ENCODE measurements at regions not wholly inside any gene's neighbourhood (a gene's known extent, or its start where the extent isn't known, plus 50 kb on each side); places are given as distances from the start of the nearest gene placed in this dataset.

DNA sequence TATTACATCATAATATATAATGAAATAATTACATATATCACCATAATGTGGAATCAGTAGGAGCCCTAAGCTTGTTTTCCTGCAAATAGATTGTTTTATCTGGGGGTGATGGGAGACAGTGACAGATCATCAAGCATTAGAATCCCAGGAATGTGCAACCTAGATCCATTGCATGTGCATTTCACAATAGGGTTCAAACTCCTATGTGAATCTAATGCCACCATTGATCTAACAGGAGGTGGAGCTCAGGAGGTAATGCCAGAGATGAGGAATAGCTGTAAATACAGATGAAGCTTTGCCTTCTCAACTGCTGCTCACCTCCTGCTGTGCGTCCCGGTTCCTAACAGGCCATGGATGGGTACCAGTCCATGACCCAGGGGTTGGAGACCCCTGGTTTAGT is 63.8 kb upstream of the CHORDC1 start:
- TF ChIP-seq, protein P1, sequence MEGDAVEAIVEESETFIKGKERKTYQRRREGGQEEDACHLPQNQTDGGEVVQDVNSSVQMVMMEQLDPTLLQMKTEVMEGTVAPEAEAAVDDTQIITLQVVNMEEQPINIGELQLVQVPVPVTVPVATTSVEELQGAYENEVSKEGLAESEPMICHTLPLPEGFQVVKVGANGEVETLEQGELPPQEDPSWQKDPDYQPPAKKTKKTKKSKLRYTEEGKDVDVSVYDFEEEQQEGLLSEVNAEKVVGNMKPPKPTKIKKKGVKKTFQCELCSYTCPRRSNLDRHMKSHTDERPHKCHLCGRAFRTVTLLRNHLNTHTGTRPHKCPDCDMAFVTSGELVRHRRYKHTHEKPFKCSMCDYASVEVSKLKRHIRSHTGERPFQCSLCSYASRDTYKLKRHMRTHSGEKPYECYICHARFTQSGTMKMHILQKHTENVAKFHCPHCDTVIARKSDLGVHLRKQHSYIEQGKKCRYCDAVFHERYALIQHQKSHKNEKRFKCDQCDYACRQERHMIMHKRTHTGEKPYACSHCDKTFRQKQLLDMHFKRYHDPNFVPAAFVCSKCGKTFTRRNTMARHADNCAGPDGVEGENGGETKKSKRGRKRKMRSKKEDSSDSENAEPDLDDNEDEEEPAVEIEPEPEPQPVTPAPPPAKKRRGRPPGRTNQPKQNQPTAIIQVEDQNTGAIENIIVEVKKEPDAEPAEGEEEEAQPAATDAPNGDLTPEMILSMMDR (IDR thresholded peaks at IDR 0.05) = no peak
- no peak for TF ChIP-seq POLR2A (IDR thresholded peaks at IDR 0.05)

Data from body of pancreas (tissue), 4 donors.